Colon (tissue), 2 donors: ENCODE measurements at regions not wholly inside any gene's neighbourhood (a gene's known extent, or its start where the extent isn't known, plus 50 kb on each side); places are given as distances from the start of the nearest gene placed in this dataset.
"Not testable (repeated sequence)": the region's sequence is repeated elsewhere in the genome, so short reads cannot be mapped to it uniquely, and the experiment has no call there.

Experiments
- FAIRE-seq: peaks from 2 replicates; lab custom pipeline; 2012; peaks lifted over from hg19 to GRCh38; lab: Jason Lieb, UNC
- donor health status: control.
- donor health status: control.

- no peak for FAIRE-seq
Observed at GRCh38 chr1:29399465-29399864, 163.1 kb downstream of the PTPRU start.

DNA sequence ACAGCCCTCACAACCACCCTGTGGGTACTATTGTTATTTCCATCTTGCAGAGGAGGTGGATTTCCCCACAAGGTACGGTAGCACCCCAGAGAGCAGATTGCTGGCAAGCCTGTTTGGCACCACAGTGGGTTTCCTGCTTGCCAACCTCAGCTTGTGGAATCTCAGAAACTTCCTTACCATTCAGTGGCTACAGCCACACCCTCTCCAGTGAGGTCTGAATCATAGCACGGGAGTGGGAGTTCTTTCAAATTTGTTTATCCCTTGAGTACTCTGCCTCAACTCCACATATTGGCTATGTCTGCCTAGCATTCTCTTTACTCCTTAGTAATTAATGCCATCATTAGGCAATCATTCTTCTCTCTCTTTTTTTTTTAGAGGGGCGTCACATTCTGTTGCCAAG lies 162.1 kb downstream of the PTPRU start:
- FAIRE-seq, result no peak

DNA sequence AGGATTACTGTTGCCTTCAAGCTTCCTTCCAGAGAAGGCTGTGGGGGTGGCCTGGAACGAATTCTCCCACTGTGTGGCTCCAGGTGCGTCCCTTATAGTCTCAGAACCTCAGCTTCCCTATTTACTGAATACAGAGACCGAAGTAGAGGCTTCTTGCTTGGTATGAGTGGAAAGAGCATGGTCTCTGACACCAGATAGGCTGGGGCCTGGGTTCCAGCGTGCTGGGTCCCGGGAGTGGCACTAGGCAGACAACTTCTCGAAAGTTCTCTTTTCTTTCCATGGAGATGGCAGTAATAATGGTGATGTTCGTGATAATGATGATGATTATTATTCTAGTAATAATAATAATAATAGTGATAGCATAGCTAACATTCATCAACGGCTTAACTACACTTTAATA lies 161.7 kb downstream of the PTPRU start:
- no peak for FAIRE-seq

- FAIRE-seq, result no peak
Observed at GRCh38 chr1:29397256-29397590, 160.9 kb downstream of the PTPRU start.

GRCh38 chr1:29396438-29397255 lies 160.3 kb downstream of the PTPRU start:
- no peak for FAIRE-seq

DNA sequence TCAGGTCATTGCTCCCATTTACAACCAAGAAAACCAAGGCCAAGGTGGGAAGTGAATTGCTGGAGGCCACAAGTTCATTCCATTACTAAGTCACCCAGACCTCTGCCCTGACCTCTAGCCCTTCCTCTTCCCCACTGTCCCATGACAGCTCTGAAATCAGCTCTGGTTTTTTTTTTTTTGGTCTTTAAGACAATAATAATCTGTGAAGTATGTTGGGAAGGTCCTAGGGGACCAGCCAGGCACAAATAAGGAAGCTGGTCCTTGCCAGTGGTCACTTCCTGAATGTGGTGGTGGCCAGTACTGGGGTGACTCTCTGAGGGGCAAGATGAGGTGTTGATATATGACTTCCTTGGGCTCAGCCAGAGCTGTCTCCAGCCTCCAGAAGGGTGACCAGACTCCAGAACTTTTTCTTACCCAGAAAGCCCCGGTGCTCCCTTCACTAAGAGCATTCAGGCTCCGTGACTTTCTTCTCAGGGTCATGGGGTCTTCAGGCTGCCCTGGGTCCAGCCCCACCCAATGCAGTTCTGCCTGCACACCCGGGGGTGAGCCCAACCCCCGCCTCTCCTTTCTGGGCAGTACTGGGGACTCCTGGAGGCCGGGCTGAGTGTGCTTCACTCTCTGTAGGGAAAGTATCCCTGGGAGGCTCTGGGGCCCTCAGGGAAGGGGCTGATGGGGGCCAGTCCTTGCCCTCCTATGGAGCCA lies 159.6 kb downstream of the PTPRU start:
- FAIRE-seq, result no peak

DNA sequence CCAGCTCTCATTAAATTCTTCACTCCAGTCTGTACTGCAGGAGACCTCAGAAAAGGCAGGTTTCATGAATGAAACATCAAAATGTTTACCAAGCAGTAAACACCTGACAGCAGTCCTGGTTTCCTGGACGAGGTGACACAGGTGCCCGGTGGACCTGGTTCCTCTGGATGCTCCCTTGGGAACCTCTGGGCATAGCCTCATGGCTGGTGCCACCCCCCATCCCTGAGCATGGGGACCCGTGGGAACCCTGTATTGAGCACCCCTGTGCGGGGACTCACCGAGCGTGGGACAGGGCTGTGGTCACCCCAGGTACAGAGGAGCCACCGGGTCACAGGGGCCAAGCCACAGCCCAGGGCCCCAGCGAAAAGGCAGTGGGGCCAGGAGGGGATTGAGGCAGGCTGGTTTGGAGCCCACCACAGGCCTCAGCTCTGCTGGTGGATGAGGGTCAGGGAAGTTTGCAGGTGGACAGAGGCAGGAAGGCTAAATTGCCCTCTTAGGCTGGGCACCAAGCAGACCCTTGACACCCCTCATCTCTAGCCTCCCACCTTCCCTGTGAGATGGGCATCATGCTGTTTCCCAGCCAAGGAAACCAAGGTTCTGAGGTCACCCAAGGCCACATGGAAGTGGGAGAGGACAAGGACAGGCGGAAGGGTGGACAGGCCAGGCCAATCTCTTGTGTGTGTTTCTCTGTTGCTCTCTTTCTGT lies 158.4 kb downstream of the PTPRU start:
- FAIRE-seq, result no peak

- no peak for FAIRE-seq
Observed at GRCh38 chr1:29393451-29393826, 157.1 kb downstream of the PTPRU start.

GRCh38 chr1:29392486-29393450 lies 156.4 kb downstream of the PTPRU start:
- FAIRE-seq, result no peak

GRCh38 chr1:29392036-29392435 lies 155.7 kb downstream of the PTPRU start:
- no peak for FAIRE-seq

DNA sequence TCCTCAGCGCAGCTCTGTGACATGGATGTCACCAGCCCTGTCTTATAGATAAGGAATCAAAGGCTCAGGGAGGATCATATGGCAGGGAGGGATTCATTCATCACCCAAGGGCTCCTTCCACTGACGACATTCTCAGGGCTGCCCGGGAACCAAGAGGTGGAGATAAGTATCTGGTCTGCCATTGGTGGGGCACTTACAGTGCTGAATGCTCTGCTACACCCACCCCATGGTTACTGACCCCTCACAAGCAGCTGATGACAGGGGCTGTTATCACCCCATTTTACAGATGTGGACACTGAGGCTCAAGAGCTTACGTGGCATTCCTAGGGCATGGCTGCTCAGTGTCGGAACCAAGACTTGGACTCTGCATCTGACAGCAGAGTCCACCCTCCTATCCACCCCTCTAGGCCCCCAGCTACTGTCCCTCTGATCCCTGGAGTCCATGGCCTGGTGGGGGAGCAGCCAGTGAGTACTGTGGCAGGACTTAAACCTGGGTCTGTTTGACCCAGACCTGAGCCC lies 155.1 kb downstream of the PTPRU start:
- FAIRE-seq, result no peak

- no peak for FAIRE-seq
Observed at GRCh38 chr1:29390491-29391361, 154.4 kb downstream of the PTPRU start.

GRCh38 chr1:29390075-29390474 lies 153.8 kb downstream of the PTPRU start:
- no peak for FAIRE-seq

GRCh38 chr1:29389533-29390041 lies 153.3 kb downstream of the PTPRU start:
- FAIRE-seq, result no peak

- FAIRE-seq, result no peak
Observed at GRCh38 chr1:29388884-29389283, 152.6 kb downstream of the PTPRU start.

DNA sequence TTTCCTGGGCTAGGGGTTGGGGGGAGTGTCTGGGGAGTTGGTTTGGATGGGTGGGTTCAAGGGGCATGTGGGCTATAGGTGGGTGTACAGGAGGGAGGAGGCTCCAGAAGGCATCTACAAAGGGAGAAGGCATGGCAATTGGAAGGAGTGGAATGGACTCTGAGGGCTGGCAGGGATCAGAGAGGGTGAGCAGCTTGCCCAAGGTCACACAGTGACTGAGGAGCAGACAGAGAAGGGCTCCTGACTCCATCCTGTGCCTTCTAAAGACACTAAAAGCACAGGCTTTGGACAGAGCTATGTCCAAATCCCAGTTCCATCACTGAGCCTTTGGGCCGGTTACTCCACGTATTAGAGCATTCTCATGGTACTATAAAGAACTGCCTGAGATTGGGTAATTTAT lies 151.8 kb downstream of the PTPRU start:
- FAIRE-seq, result no peak

GRCh38 chr1:29387210-29387609 lies 150.9 kb downstream of the PTPRU start:
- FAIRE-seq, result no peak

DNA sequence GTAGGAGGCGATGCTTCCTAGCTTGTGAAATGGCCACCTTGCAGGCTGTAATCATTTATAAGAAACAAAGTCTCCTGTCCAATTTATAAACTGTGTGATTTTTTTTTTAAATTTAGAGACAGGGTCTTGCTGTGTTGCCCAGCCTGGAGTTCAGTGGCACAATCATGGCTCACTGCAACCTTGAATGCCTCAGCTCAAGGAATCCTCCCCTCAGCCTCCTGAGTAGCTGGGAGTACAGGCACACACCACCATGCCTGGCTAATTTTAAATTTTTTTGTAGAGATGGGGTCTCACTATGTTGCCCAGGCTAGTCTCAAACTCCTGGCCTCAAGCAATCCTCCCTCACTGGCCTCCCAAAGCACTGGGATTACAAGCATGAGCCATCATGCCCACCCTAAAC lies 150.1 kb downstream of the PTPRU start:
- FAIRE-seq, result not testable (repeated sequence)

GRCh38 chr1:29385966-29386365 lies 149.6 kb downstream of the PTPRU start:
- no peak for FAIRE-seq

GRCh38 chr1:29384496-29385015 lies 148.2 kb downstream of the PTPRU start:
- no peak for FAIRE-seq
